ENCODE measurements at regions not wholly inside any gene's neighbourhood (a gene's known extent, or its start where the extent isn't known, plus 50 kb on each side); places are given as distances from the start of the nearest gene placed in this dataset.

GRCh38 chr7:112887337-112887736 is 97.1 kb upstream of the TMEM168 start (continued):
- TF ChIP-seq ATF3 (IDR thresholded peaks at IDR 0.05; ENCODE audit: insufficient read depth, low read depth, low read length): no peak
- TF ChIP-seq EP300 (IDR thresholded peaks at IDR 0.05; ENCODE audit: borderline replicate concordance in 1 of 2, low read depth in 2 of 2, low read length in 2 of 2): no peak
